Urothelium cell line (cell line): ENCODE measurements at regions not wholly inside any gene's neighbourhood (a gene's known extent, or its start where the extent isn't known, plus 50 kb on each side); places are given as distances from the start of the nearest gene placed in this dataset.

Experiments used
- DNase-seq: peaks from one replicate; pipeline ENCODE4 v3.0.0; 2011; ENCODE audit warnings: low spot score, mixed read lengths
- FAIRE-seq: peaks from 2 replicates; lab custom pipeline; 2011; peaks lifted over from hg19 to GRCh38; lab: Jason Lieb, UNC

- FAIRE-seq (no peak), DNase-seq (no peak)
Observed at GRCh38 chr13:33891196-33891742, 73.3 kb downstream of the RFC3 start.

GRCh38 chr13:33893559-33893958, 75.6 kb downstream of the RFC3 start:
- no peak for DNase-seq
- no peak for FAIRE-seq

- DNase-seq = no peak
- no peak for FAIRE-seq
Observed at GRCh38 chr13:33904431-33904830, 86.5 kb downstream of the RFC3 start.

- DNase-seq (no peak), FAIRE-seq (no peak)
Observed at GRCh38 chr13:33908116-33908515, 90.2 kb downstream of the RFC3 start.

GRCh38 chr13:33910255-33910654, 92.3 kb downstream of the RFC3 start:
- no peak for FAIRE-seq
- DNase-seq = no peak

- DNase-seq = no peak
- FAIRE-seq = no peak
Observed at GRCh38 chr13:33911521-33911920, 93.6 kb downstream of the RFC3 start.

GRCh38 chr13:33913829-33914228, 95.9 kb downstream of the RFC3 start:
- DNase-seq (no peak), FAIRE-seq (no peak)

- no peak for DNase-seq
Observed at GRCh38 chr13:33917190-33917589, 99.2 kb downstream of the RFC3 start.

GRCh38 chr13:33918199-33918932, 100.4 kb downstream of the RFC3 start:
- FAIRE-seq = no peak
- peak; percentile 48 for DNase-seq

More at GRCh38 chr13:33917190-33917589, 99.2 kb downstream of the RFC3 start:
- FAIRE-seq = no peak

GRCh38 chr13:33919120-33919519, 101.2 kb downstream of the RFC3 start:
- DNase-seq = no peak
- no peak for FAIRE-seq

- no peak for DNase-seq
- no peak for FAIRE-seq
Observed at GRCh38 chr13:33925563-33925962, 107.6 kb downstream of the RFC3 start.

GRCh38 chr13:33927315-33927714, 109.4 kb downstream of the RFC3 start:
- DNase-seq = no peak
- no peak for FAIRE-seq

GRCh38 chr13:33931397-33932311, 113.7 kb downstream of the RFC3 start:
- no peak for FAIRE-seq
- DNase-seq = peak; percentile 11

- FAIRE-seq (no peak), DNase-seq (no peak)
Observed at GRCh38 chr13:33932769-33933406, 114.9 kb downstream of the RFC3 start.

- FAIRE-seq (no peak), DNase-seq (no peak)
Observed at GRCh38 chr13:33933810-33934209, 115.9 kb downstream of the RFC3 start.

GRCh38 chr13:33934343-33934742, 116.4 kb downstream of the RFC3 start:
- FAIRE-seq (no peak), DNase-seq (no peak)

GRCh38 chr13:33934951-33935371, 117.0 kb downstream of the RFC3 start:
- no peak for FAIRE-seq
- DNase-seq = no peak

GRCh38 chr13:33935969-33936368, 118.0 kb downstream of the RFC3 start:
- no peak for FAIRE-seq
- no peak for DNase-seq

- peak; percentile 3 for DNase-seq
- FAIRE-seq = no peak
Observed at GRCh38 chr13:33937373-33938098, 119.6 kb downstream of the RFC3 start.

- DNase-seq (no peak), FAIRE-seq (no peak)
Observed at GRCh38 chr13:33940256-33940655, 122.3 kb downstream of the RFC3 start.
